ENCODE measurements at regions not wholly inside any gene's neighbourhood (a gene's known extent, or its start where the extent isn't known, plus 50 kb on each side); places are given as distances from the start of the nearest gene placed in this dataset.

GRCh38 chr20:4593149-4593525 lies 93.1 kb upstream of the PRNP start:
- TF ChIP-seq CTCF (IDR thresholded peaks at IDR 0.05; ENCODE audit: insufficient read depth, low read length, missing control alignments) = no peak
- DNase-seq (ENCODE audit: low read depth, low spot score) = no peak
- no peak overlapping the region for H3K4me3 ChIP-seq (ENCODE audit: low read depth, low read length)
- ChIA-PET CTCF (interaction anchor here (1.0 to 4.6 kb wide), 21 partner anchors 11 to 501 kb away, joined by 3 to 37 read pairs (median 4); no protein-coding TSS in a partner anchor), POLR2A (no interaction called here)

GRCh38 chr20:4592316-4593148 lies 93.7 kb upstream of the PRNP start:
- ChIA-PET CTCF (interaction anchor here (0.7 to 4.6 kb wide), 28 partner anchors 12 to 500 kb away, joined by 3 to 37 read pairs (median 4); no protein-coding TSS in a partner anchor), POLR2A (no interaction called here)
- TF ChIP-seq CTCF (IDR thresholded peaks at IDR 0.05; ENCODE audit: insufficient read depth, low read length, missing control alignments) = peak; percentile 81
- DNase-seq (ENCODE audit: low read depth, low spot score) = no peak
- H3K4me3 ChIP-seq (ENCODE audit: low read depth, low read length) = peak overlapping the region; percentile 57

GRCh38 chr20:4591975-4592315 lies 94.3 kb upstream of the PRNP start:
- POLR2A ChIA-PET = no interaction called here
- CTCF ChIA-PET = interaction anchor here (0.7 to 4.6 kb wide), 27 partner anchors 11 to 500 kb away, joined by 3 to 37 read pairs (median 4); no protein-coding TSS in a partner anchor
- DNase-seq (ENCODE audit: low read depth, low spot score) = no peak
- H3K4me3 ChIP-seq (ENCODE audit: low read depth, low read length) = no peak overlapping the region
- TF ChIP-seq CTCF (IDR thresholded peaks at IDR 0.05; ENCODE audit: insufficient read depth, low read length, missing control alignments) = no peak

- ChIA-PET POLR2A (no interaction called here), CTCF (interaction anchor here (1.0 to 1.2 kb wide), 2 partner anchors 9 to 335 kb away, joined by 3 to 4 read pairs; no protein-coding TSS in a partner anchor)
- no peak for DNase-seq (ENCODE audit: low read depth, low spot score)
- no peak for TF ChIP-seq CTCF (IDR thresholded peaks at IDR 0.05; ENCODE audit: insufficient read depth, low read length, missing control alignments)
- no peak overlapping the region for H3K4me3 ChIP-seq (ENCODE audit: low read depth, low read length)
These were observed 100.5 kb upstream of the PRNP start for GRCh38 chr20:4585758-4586157.

GRCh38 chr20:4585104-4585753 lies 101.0 kb upstream of the PRNP start:
- CTCF ChIA-PET = interaction anchor here (1.0 to 1.2 kb wide), 2 partner anchors 9 to 335 kb away, joined by 3 to 4 read pairs; no protein-coding TSS in a partner anchor
- H3K4me3 ChIP-seq (ENCODE audit: low read depth, low read length) = no peak overlapping the region
- TF ChIP-seq CTCF (IDR thresholded peaks at IDR 0.05; ENCODE audit: insufficient read depth, low read length, missing control alignments) = no peak
- POLR2A ChIA-PET = interaction anchor here (0.6 kb wide), 1 partner anchor 327 kb away, joined by 3 read pairs; no protein-coding TSS in a partner anchor
- no peak for DNase-seq (ENCODE audit: low read depth, low spot score)

- no peak for DNase-seq (ENCODE audit: low read depth, low spot score)
- TF ChIP-seq CTCF (IDR thresholded peaks at IDR 0.05; ENCODE audit: insufficient read depth, low read length, missing control alignments) = no peak
- ChIA-PET CTCF (no interaction called here), POLR2A (interaction anchor here (0.6 kb wide), 1 partner anchor 327 kb away, joined by 3 read pairs; no protein-coding TSS in a partner anchor)
- no peak overlapping the region for H3K4me3 ChIP-seq (ENCODE audit: low read depth, low read length)
These were observed 101.7 kb upstream of the PRNP start for GRCh38 chr20:4584510-4584909.

All from AG04449 (cell line).